ENCODE measurements at regions not wholly inside any gene's neighbourhood (a gene's known extent, or its start where the extent isn't known, plus 50 kb on each side); places are given as distances from the start of the nearest gene placed in this dataset.

- peaks cover 20 to 27% of the 10 kb centered on the region in 2 experiments for H3K4me1 Mint-ChIP-seq
- H3K27me3 Mint-ChIP-seq (ENCODE audit: low read depth), result no peaks in the 10 kb centered on the region
- Histone ChIP-seq H2AFZ (ENCODE audit: low read length) (no peak overlapping the region), H3K4ac (ENCODE audit: low read depth, low read length) (no peak overlapping the region), H3K14ac (ENCODE audit: insufficient read depth, low read length) (no peak overlapping the region), H3K23ac (ENCODE audit: insufficient read length, low read depth, low read length) (no peak overlapping the region), H2BK20ac (ENCODE audit: low read depth, low read length, poor library complexity, severe bottlenecking) (no peak overlapping the region), H4K91ac (ENCODE audit: insufficient read length, low read depth, low read length) (no peak overlapping the region), H4K20me1 (ENCODE audit: control insufficient read depth, insufficient read depth, insufficient read length) (no peaks in the 10 kb centered on the region), H4K5ac (ENCODE audit: insufficient read length, low read depth, low read length) (no peak overlapping the region), H3K79me1 (ENCODE audit: insufficient read depth, low read depth, low read length, poor library complexity, severe bottlenecking) (no peaks in the 10 kb centered on the region), H3K79me2 (ENCODE audit: insufficient read depth, low read length) (no peaks in the 10 kb centered on the region), H2BK5ac (ENCODE audit: insufficient read length, low read length) (no peak overlapping the region), H3K56ac (ENCODE audit: insufficient read length, low read depth, low read length) (no peak overlapping the region), H3T11ph (ENCODE audit: low read length) (no peak overlapping the region), H3K9ac (ENCODE audit: extremely low read depth, insufficient read length, low read length) (no peak overlapping the region), H4K8ac (replicated peaks; ENCODE audit: insufficient read length, low read depth, low read length) (no peak overlapping the region), H3K4me2 (ENCODE audit: insufficient read depth, insufficient read length, low read length) (no peak overlapping the region), H2BK12ac (ENCODE audit: insufficient read length, low read depth, low read length) (no peak overlapping the region), H2BK15ac (ENCODE audit: low read depth, low read length) (no peak overlapping the region), H3K9me3 (ENCODE audit: control insufficient read depth, low read depth, low read length) (no peaks in the 10 kb centered on the region), H3K4me1 (ENCODE audit: insufficient read depth, low read length) (no peaks in the 10 kb centered on the region), H2BK120ac (ENCODE audit: low read depth, low read length, poor library complexity, severe bottlenecking) (no peak overlapping the region), H3K27me3 (ENCODE audit: insufficient read depth, low read length) (no peaks in the 10 kb centered on the region), H3K27ac (ENCODE audit: insufficient read length, low read depth, low read length) (no peak overlapping the region), H2AK5ac (ENCODE audit: insufficient read length, low read length) (no peak overlapping the region), H3K18ac (ENCODE audit: insufficient read length, low read depth, low read length) (no peak overlapping the region), H3K23me2 (ENCODE audit: insufficient read length, low read depth, low read length, poor library complexity, severe bottlenecking) (no peaks in the 10 kb centered on the region)
- no CpG with 5 or more reads among the region's 1 CpG for WGBS (ENCODE audit: extremely low coverage, insufficient read length, low lambda C conversion rate)
- H3K27ac Mint-ChIP-seq, result no peak overlapping the region
- no peaks in the 10 kb centered on the region for H3K9me3 Mint-ChIP-seq
- no peak overlapping the region for H3K4me3 Mint-ChIP-seq
- DNase-seq, result no peak
- no peaks in the 10 kb centered on the region for H3K36me3 Mint-ChIP-seq (ENCODE audit: insufficient read depth in 1 of 3, low read depth in 3 of 3)
- no peak for TF ChIP-seq CTCF (conservative IDR thresholded peaks at IDR 0.05)
Observed at GRCh38 chr2:108125581-108125980, 114.2 kb upstream of the SULT1C3 start.
